ENCODE measurements at regions not wholly inside any gene's neighbourhood (a gene's known extent, or its start where the extent isn't known, plus 50 kb on each side); places are given as distances from the start of the nearest gene placed in this dataset.

DNA sequence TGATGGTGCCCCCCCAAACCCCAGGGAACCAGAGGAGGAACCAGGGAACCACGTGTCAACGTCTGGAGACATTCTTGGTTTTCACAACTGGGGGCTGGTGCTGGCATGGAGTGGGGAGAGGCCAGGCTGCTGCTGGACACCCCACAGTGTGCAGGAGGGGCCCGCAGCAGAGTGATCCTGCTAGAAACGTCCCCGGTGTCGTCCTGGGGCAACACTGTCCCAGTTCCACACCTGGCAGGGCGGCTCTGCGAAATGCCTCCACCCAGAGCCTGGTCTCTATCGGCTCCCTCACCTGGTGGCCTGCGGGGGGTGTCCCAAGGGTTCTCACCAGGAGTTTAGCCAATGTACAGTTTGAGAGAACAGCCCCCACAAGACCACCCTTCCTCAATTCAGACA lies 226.3 kb downstream of the CTTN start:
- Mint-ChIP-seq H3K27ac (ENCODE audit: unreplicated experiment) (no peak overlapping the region), H3K4me3 (ENCODE audit: low read depth, unreplicated experiment) (no peak overlapping the region), H3K27me3 (ENCODE audit: unreplicated experiment) (no peaks in the 10 kb centered on the region), H3K4me1 (ENCODE audit: low read depth, unreplicated experiment) (peaks cover 17% of the 10 kb centered on the region), H3K9me3 (ENCODE audit: low read depth, unreplicated experiment) (no peaks in the 10 kb centered on the region), H3K36me3 (ENCODE audit: insufficient read depth, unreplicated experiment) (peaks cover 16% of the 10 kb centered on the region)
- TF ChIP-seq, protein P1, sequence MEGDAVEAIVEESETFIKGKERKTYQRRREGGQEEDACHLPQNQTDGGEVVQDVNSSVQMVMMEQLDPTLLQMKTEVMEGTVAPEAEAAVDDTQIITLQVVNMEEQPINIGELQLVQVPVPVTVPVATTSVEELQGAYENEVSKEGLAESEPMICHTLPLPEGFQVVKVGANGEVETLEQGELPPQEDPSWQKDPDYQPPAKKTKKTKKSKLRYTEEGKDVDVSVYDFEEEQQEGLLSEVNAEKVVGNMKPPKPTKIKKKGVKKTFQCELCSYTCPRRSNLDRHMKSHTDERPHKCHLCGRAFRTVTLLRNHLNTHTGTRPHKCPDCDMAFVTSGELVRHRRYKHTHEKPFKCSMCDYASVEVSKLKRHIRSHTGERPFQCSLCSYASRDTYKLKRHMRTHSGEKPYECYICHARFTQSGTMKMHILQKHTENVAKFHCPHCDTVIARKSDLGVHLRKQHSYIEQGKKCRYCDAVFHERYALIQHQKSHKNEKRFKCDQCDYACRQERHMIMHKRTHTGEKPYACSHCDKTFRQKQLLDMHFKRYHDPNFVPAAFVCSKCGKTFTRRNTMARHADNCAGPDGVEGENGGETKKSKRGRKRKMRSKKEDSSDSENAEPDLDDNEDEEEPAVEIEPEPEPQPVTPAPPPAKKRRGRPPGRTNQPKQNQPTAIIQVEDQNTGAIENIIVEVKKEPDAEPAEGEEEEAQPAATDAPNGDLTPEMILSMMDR (IDR thresholded peaks at IDR 0.05; ENCODE audit: unreplicated experiment): no peak
- intact Hi-C loops (cut with micrococcal nuclease; ENCODE audit: unreplicated experiment): no loop called here
- DNase-seq: no peak
- CTCF ChIA-PET: no interaction called here
- BruUV-seq (replicated peaks): no TSS peak

DNA sequence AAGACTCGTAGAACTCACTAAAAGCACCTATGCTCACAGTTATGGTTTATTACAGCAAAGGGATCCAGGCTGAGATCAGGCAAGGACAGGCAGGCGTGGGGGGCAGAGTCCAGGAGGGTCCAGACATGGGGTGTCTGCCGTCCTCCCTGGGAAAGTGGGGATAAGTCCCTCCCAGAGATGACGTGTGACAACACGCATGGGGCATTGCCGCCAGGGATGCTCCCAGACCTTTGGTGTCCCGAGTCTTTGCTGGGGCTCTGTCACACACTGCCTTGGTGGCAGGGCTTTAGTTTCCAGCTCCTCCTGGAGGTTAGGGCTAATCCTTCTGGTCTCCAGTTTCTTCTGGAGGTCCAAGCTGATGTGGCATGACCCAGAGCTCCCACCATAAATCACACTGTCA lies 226.7 kb downstream of the CTTN start:
- no peak for DNase-seq
- peaks cover 17% of the 10 kb centered on the region for H3K4me1 Mint-ChIP-seq (ENCODE audit: low read depth, unreplicated experiment)
- H3K27me3 Mint-ChIP-seq (ENCODE audit: unreplicated experiment): no peaks in the 10 kb centered on the region
- intact Hi-C loops (cut with micrococcal nuclease; ENCODE audit: unreplicated experiment): no loop called here
- H3K27ac Mint-ChIP-seq (ENCODE audit: unreplicated experiment): no peak overlapping the region
- BruUV-seq (replicated peaks): no TSS peak
- no peaks in the 10 kb centered on the region for H3K9me3 Mint-ChIP-seq (ENCODE audit: low read depth, unreplicated experiment)
- CTCF ChIA-PET: no interaction called here
- no peak overlapping the region for H3K4me3 Mint-ChIP-seq (ENCODE audit: low read depth, unreplicated experiment)
- peaks cover 16% of the 10 kb centered on the region for H3K36me3 Mint-ChIP-seq (ENCODE audit: insufficient read depth, unreplicated experiment)
- TF ChIP-seq, protein P1 (IDR thresholded peaks at IDR 0.05; ENCODE audit: unreplicated experiment): no peak

GRCh38 chr11:70625582-70626518 lies 227.5 kb downstream of the CTTN start:
- H3K27me3 Mint-ChIP-seq (ENCODE audit: unreplicated experiment): no peaks in the 10 kb centered on the region
- H3K9me3 Mint-ChIP-seq (ENCODE audit: low read depth, unreplicated experiment): no peaks in the 10 kb centered on the region
- TF ChIP-seq, protein P1 (IDR thresholded peaks at IDR 0.05; ENCODE audit: unreplicated experiment): no peak
- intact Hi-C loops (cut with micrococcal nuclease; ENCODE audit: unreplicated experiment): no loop called here
- BruUV-seq (replicated peaks): no TSS peak
- DNase-seq: no peak
- CTCF ChIA-PET: no interaction called here
- H3K4me1 Mint-ChIP-seq (ENCODE audit: low read depth, unreplicated experiment): peaks cover 17% of the 10 kb centered on the region
- no peak overlapping the region for H3K4me3 Mint-ChIP-seq (ENCODE audit: low read depth, unreplicated experiment)
- no peak overlapping the region for H3K27ac Mint-ChIP-seq (ENCODE audit: unreplicated experiment)
- peaks cover 16% of the 10 kb centered on the region for H3K36me3 Mint-ChIP-seq (ENCODE audit: insufficient read depth, unreplicated experiment)

GRCh38 chr11:70627219-70627618 lies 228.9 kb downstream of the CTTN start:
- intact Hi-C loops (cut with micrococcal nuclease; ENCODE audit: unreplicated experiment): no loop called here
- H3K27ac Mint-ChIP-seq (ENCODE audit: unreplicated experiment): no peak overlapping the region
- H3K4me1 Mint-ChIP-seq (ENCODE audit: low read depth, unreplicated experiment): peaks cover 17% of the 10 kb centered on the region
- peak; percentile 7 for DNase-seq
- peaks cover 13% of the 10 kb centered on the region for H3K36me3 Mint-ChIP-seq (ENCODE audit: insufficient read depth, unreplicated experiment)
- TF ChIP-seq, protein P1 (IDR thresholded peaks at IDR 0.05; ENCODE audit: unreplicated experiment): no peak
- no peaks in the 10 kb centered on the region for H3K9me3 Mint-ChIP-seq (ENCODE audit: low read depth, unreplicated experiment)
- no peaks in the 10 kb centered on the region for H3K27me3 Mint-ChIP-seq (ENCODE audit: unreplicated experiment)
- no TSS peak for BruUV-seq (replicated peaks)
- no peak overlapping the region for H3K4me3 Mint-ChIP-seq (ENCODE audit: low read depth, unreplicated experiment)
- CTCF ChIA-PET: no interaction called here

All from Calu3 (cell line).